HEK293T (cell line): ENCODE measurements at regions not wholly inside any gene's neighbourhood (a gene's known extent, or its start where the extent isn't known, plus 50 kb on each side); places are given as distances from the start of the nearest gene placed in this dataset.

ENCODE experiments used
- CTCF ChIA-PET: fragments of 350-600 bp; formaldehyde crosslinking; extraction: SDS; loops from one replicate; lab custom pipeline; 2021; ENCODE audit warnings: antibody characterized with exemption, inconsistent platforms; lab: Yijun Ruan, JAX
- POLR2A ChIA-PET: fragments of 350-600 bp; formaldehyde crosslinking; extraction: SDS; loops from one replicate; lab custom pipeline; 2020; ENCODE audit warnings: antibody characterized with exemption, inconsistent platforms; lab: Yijun Ruan, JAX
- DNase-seq: peaks from one replicate; pipeline ENCODE4 v3.0.0; 2012; ENCODE audit warnings: mixed read lengths; ENCODE audit errors: extremely low spot score
- ARNT ChIP-seq: fragments of 450-650 bp; IDR thresholded peaks from 2 replicates; pipeline ENCODE4 v1.6.1; 2017; ENCODE audit warnings: mild to moderate bottlenecking
- BHLHE40 ChIP-seq: fragments of 450-650 bp; IDR thresholded peaks from 2 replicates; pipeline ENCODE4 v1.6.1; 2016; ENCODE audit warnings: mild to moderate bottlenecking, moderate library complexity, borderline replicate concordance
- CTBP1 ChIP-seq: fragments of 450-650 bp; IDR thresholded peaks from 2 replicates; pipeline ENCODE4 v1.6.1; 2016; ENCODE audit warnings: borderline replicate concordance
- ELF4 ChIP-seq: fragments of 450-650 bp; IDR thresholded peaks from 2 replicates; pipeline ENCODE4 v1.6.1; 2017; ENCODE audit warnings: antibody characterized with exemption
- FOXA1 ChIP-seq: fragments of 450-650 bp; IDR thresholded peaks from 2 replicates; pipeline ENCODE4 v1.6.1; 2016; ENCODE audit warnings: mild to moderate bottlenecking
- FOXK2 ChIP-seq: fragments of 450-650 bp; IDR thresholded peaks from 2 replicates; pipeline ENCODE4 v1.6.1; 2016; ENCODE audit warnings: mild to moderate bottlenecking
- FOXM1 ChIP-seq: fragments of 450-650 bp; IDR thresholded peaks from 2 replicates; pipeline ENCODE4 v1.6.1; 2017; ENCODE audit warnings: mild to moderate bottlenecking, borderline replicate concordance
- HDGF ChIP-seq: fragments of 450-650 bp; IDR thresholded peaks from 2 replicates; pipeline ENCODE4 v1.6.1; 2017; ENCODE audit warnings: antibody characterized with exemption, borderline replicate concordance
- L3MBTL2 ChIP-seq: fragments of 450-650 bp; conservative IDR thresholded peaks from 2 replicates; pipeline ENCODE4 v1.6.1; 2016; ENCODE audit warnings: mild to moderate bottlenecking
- LEF1 ChIP-seq: fragments of 450-650 bp; IDR thresholded peaks from 2 replicates; pipeline ENCODE4 v1.6.1; 2017; ENCODE audit warnings: mild to moderate bottlenecking, borderline replicate concordance
- NFRKB ChIP-seq: fragments of 450-650 bp; IDR thresholded peaks from 2 replicates; pipeline ENCODE4 v1.6.1; 2016; ENCODE audit warnings: mild to moderate bottlenecking, moderate library complexity
- PKNOX1 ChIP-seq: fragments of 450-650 bp; IDR thresholded peaks from 2 replicates; pipeline ENCODE4 v1.6.1; 2016
- SP1 ChIP-seq: fragments of 450-650 bp; IDR thresholded peaks from 2 replicates; pipeline ENCODE4 v1.6.1; 2017
- SUZ12 ChIP-seq: fragments of 450-650 bp; IDR thresholded peaks from 2 replicates; pipeline ENCODE4 v1.6.1; 2016; ENCODE audit warnings: mild to moderate bottlenecking
- TARDBP ChIP-seq: fragments of 450-650 bp; IDR thresholded peaks from 2 replicates; pipeline ENCODE4 v1.6.1; 2016
- ZNF384 ChIP-seq: fragments of 450-650 bp; IDR thresholded peaks from 2 replicates; pipeline ENCODE4 v1.6.1; 2016

DNA sequence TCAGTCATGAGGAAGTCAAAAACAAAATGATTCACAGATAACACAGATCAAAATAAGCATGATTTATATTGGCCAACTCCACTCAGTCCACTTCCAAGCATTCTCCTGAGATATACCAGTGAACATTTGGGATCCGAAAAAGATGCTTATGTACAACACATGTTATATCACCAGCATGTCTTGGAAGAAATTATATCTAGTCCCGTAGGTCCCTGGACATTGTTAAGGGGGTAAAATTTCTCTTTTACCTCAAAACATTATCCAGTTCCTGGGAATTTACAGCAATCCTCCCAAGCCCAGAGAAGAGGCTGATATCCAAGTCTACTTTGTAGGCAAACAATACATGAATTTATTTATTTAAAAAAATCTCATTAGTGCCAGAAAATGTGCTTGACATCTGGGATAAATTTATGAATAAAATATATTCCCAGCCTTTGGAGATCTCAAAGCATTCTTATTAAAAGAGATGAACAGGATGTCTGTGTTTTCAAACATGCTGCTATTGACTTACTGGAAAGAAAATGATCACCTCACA lies 582.2 kb upstream of the ZWINT start:
- DNase-seq = no peak
- CTCF ChIA-PET = no interaction called here
- POLR2A ChIA-PET = no interaction called here
- TF ChIP-seq LEF1 = no peak
- no peak for TF ChIP-seq CTBP1
- no peak for TF ChIP-seq BHLHE40
- TF ChIP-seq SUZ12 = no peak
- TF ChIP-seq HDGF = no peak
- no peak for TF ChIP-seq ELF4
- TF ChIP-seq ZNF384 = no peak
- no peak for TF ChIP-seq L3MBTL2
- TF ChIP-seq TARDBP = no peak
- TF ChIP-seq FOXM1 = no peak
- TF ChIP-seq NFRKB = no peak

DNA sequence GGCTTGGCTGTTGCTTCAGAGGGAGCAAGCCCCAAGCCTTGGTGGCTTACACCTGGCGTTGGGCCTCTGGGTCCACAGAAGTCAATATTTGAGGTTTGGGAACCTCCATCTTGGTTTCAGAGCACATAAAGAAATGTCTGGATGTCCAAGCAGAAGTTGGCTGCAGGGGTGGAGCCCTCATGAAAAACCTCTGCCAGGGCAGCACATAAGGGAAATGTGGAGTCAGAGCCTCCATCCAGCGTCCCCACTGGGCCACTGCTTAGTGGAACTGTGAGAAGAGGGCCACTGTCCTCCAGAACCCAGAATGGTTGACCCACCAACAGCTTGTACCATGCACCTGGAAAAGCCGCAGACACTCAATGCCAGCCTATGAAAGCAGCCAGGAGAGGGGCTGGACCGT lies 573.5 kb upstream of the ZWINT start:
- TF ChIP-seq CTBP1 = no peak
- TF ChIP-seq HDGF = no peak
- no peak for TF ChIP-seq TARDBP
- no peak for TF ChIP-seq LEF1
- no peak for TF ChIP-seq SP1
- no peak for TF ChIP-seq ZNF384
- TF ChIP-seq ELF4 = no peak
- ChIA-PET POLR2A (no interaction called here), CTCF (no interaction called here)
- DNase-seq = no peak

DNA sequence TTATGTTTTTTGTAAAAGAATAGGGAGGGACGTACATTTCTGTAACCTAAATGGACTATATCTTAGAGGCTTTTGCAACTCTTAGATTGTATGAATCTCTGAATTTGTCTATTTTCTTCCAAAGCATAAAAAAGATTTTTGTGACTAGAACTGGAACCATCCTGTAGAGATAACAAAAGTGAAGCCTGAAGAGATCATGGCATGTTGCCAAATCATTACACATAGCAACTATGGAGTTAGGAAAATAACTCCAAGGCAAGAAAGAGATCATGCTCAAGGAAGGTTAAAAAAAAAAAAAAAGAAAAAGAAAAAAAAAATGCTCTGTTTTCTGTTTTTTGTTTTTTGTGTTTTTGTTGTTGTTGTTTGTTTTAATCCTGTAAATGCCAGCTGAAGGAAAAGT lies 567.7 kb upstream of the ZWINT start:
- TF ChIP-seq NFRKB = no peak
- TF ChIP-seq LEF1 = no peak
- TF ChIP-seq SUZ12 = no peak
- no peak for DNase-seq
- ChIA-PET CTCF (no interaction called here), POLR2A (no interaction called here)

- DNase-seq = no peak
- TF ChIP-seq CTBP1 = no peak
- TF ChIP-seq PKNOX1 = no peak
- ChIA-PET POLR2A (no interaction called here), CTCF (interaction anchor here (0.6 kb wide), 1 partner anchor 1710 kb away, joined by 4 read pairs; no protein-coding TSS in a partner anchor)
These were observed 566.6 kb upstream of the ZWINT start for GRCh38 chr10:56927701-56928100.

DNA sequence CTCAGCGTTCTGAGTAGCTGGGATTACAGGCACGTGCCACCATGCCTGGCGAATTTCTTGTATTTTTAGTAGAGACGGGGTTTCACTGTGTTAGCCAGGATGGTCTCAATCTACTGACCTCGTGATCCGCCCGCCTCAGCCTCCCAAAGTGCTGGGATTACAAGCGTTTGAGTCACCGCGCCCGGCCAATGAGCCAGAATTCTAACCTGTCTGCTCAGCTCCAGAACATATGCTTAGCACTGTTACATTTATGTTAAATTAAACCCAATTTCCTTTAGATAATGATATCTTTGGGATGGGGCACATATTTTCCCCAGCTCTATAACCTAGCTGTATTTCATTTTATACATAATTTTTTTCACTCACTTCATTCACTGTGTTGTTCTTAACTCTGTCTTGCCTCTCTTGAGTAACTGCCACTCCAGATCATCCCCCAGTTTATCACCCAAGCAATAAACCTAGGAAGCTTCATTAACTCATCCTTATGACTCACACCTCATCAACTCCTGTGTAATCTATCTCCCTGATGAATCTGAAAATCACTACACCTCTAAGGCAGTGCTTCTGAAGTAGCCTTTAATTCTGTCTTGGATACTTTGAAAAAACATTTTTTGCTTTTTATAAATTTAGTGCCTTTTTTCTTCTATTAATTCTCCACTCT lies 559.7 kb upstream of the ZWINT start:
- no peak for TF ChIP-seq SP1
- TF ChIP-seq BHLHE40 = no peak
- TF ChIP-seq ELF4 = no peak
- TF ChIP-seq L3MBTL2 = no peak
- no peak for TF ChIP-seq HDGF
- no peak for TF ChIP-seq LEF1
- no peak for TF ChIP-seq TARDBP
- ChIA-PET CTCF (no interaction called here), POLR2A (no interaction called here)
- no peak for DNase-seq

DNA sequence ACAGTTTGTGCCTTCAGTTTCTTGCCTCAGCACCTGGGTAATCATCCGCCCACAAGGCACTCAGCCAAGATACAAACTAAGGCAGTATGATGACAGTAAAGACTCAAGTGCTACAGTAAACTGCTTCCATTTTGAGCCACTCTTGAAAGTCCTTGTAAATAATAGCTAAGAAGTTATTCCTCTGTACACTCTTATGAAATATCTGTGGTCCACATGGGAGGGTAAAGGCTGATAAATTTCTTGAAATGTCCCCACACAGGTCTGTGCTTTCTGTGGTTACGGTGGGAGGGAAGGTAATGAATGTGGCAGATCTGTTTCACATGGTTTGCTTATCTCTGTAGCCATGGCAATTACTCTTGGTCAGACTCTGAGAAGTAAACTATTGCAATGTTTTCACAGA lies 551.0 kb upstream of the ZWINT start:
- CTCF ChIA-PET = no interaction called here
- POLR2A ChIA-PET = no interaction called here
- no peak for TF ChIP-seq SUZ12
- no peak for TF ChIP-seq HDGF
- TF ChIP-seq ELF4 = no peak
- no peak for TF ChIP-seq FOXM1
- no peak for TF ChIP-seq FOXA1
- no peak for TF ChIP-seq ZNF384
- TF ChIP-seq PKNOX1 = no peak
- no peak for TF ChIP-seq TARDBP
- TF ChIP-seq FOXK2 = no peak
- no peak for TF ChIP-seq ARNT
- TF ChIP-seq LEF1 = no peak
- no peak for TF ChIP-seq SP1
- no peak for TF ChIP-seq L3MBTL2
- no peak for TF ChIP-seq BHLHE40
- TF ChIP-seq NFRKB = no peak
- no peak for TF ChIP-seq CTBP1
- DNase-seq = no peak

- CTCF ChIA-PET = no interaction called here
- TF ChIP-seq FOXM1 (no peak), CTBP1 (no peak), LEF1 (no peak), L3MBTL2 (no peak), SP1 (no peak), ELF4 (no peak), FOXA1 (no peak), ZNF384 (no peak), BHLHE40 (no peak), SUZ12 (no peak), FOXK2 (no peak), TARDBP (no peak), ARNT (no peak)
- DNase-seq = no peak
- POLR2A ChIA-PET = no interaction called here
These were observed 544.0 kb upstream of the ZWINT start for GRCh38 chr10:56905051-56905450.
